Dedifferentiated amniotic fluid mesenchymal stem cell (primary cell): ENCODE measurements at regions not wholly inside any gene's neighbourhood (a gene's known extent, or its start where the extent isn't known, plus 50 kb on each side); places are given as distances from the start of the nearest gene placed in this dataset.

Source experiments
- DNase-seq: peaks from one replicate; pipeline ENCODE4 v3.0.0-alpha.2; 2016; ENCODE audit errors: extremely low spot score

DNA sequence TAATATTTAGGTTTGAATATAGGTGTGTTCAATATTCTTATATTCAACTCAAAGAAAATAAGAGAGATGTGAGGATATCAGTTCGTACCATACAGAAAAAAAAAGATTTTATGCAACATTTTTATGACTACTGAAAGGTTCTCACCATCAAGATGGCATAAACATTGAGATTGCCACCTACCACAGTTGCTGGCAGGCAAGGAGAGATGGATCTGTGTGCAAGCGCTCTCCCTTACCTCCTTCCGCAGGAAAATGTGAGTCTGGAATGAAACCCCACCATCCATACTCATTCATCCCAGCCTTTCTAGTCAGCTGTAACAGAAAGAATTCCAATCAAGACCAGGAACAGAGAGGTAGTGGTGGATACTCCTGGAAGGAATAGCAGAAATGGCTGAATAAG is 376.9 kb downstream of the PPP3CA start:
- DNase-seq, result no peak

DNA sequence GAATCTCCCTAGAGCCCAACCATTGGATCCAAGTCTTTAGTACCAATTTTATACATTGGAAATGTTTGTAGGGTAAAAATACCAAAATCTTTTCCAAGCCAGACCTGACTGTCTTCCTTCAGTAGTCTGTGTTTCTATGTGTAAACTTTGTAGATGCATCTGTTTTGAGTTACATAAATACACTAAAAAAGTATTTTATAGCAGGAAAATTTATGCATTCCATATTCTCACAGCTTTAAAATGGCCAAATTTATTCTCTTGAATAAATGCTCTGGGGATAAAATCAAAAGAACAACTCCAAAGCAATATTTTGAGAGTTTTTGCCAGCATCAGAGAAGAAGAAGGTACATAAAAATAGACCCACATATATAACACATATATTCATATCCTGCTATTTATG is 377.4 kb downstream of the PPP3CA start:
- DNase-seq, result no peak

- DNase-seq, result no peak
Observed at GRCh38 chr4:100968046-100968445, 379.3 kb downstream of the PPP3CA start.

DNA sequence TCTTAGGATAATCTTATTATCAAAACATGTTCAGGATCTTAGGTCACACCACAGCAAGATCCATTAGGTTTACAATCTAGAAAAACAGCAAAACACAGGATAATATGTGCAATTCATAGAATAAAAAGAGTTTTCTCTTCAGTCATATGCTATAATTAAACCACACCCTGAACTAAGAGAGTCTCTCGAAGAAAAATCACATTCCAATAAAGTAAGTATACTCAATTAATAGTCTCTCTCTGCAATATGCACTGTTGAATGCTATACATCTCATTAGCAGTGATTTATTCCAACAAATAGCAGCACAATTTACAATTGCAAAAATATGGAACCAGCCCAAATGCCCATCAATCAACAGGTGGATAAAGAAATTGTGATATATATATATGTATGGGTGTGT is 383.7 kb downstream of the PPP3CA start:
- DNase-seq, result no peak

DNA sequence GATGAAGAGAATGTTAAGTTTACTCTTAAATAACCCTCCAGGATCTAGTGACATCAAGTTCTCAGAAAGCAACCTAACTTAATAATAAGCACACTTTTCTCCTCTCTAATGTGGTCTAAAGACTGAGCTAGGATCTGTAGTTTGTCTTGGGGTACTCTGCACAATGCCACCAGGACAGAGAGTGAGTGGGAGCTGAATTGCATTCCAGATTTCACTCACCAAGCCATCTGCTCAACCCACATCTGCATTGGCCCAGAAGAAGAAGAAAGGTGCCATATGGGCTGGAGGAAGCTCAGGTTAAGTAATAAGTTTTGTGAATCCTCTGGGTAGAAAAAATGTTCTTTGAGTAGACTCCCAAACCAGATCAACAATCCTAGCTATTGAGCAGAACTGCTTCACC is 384.6 kb downstream of the PPP3CA start:
- DNase-seq, result no peak

DNA sequence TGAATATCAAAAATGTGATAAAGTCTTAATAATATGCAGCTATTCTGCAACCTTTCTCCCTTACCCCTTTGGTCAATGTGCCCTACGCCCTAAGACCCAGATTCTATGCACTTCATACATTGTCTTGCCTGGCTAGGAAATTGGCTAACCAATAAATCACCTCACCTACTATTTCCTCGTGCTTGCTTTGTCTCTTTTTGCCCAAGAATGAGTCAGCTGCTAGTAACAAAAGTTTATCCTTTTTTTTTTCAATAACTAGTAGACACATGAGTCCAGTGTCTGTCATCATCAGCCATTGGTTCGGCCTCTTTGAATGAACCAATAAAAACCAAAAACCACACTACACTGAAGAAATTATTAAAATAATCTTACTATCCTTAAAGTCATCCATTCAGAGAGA is 387.1 kb downstream of the PPP3CA start:
- DNase-seq, result no peak

- no peak for DNase-seq
Observed at GRCh38 chr4:100954046-100954445, 393.3 kb downstream of the PPP3CA start.

DNA sequence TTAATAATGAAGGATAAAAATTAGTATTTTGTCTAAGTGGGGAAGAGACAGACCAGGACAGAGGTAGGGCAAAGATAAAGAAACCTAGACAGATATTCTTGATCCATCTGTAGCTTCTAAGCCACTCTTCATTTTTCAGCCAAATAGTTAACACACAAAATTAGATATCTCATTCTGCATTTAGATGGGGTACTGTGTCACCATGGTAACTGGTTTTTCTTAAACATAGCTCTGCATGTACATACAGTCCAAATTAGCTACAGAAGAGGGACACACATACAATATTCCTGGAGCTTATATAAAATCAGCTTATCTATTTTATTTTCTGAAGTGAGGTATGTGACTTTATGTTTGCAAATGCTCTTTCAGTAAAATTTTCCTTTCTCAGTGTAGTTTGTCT is 393.7 kb downstream of the PPP3CA start:
- DNase-seq, result no peak

DNA sequence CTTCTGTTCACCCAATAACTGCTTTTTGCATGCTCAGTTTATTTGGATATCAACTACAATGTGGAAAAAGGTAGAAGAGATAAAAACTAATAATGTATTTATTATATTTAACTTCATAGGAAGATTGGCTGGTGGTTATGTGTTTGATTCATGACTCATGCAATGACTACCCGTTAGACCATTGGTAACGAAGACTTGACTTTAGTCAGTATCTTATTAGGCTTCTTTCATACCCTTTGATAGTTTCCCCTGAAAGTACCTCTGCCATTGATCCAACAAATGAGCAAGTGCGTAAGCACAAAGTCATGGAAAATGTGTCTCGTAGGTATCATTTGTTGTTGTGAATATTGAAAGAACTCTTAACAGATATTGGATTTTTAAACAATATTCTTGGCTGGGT is 394.7 kb downstream of the PPP3CA start:
- no peak for DNase-seq

DNA sequence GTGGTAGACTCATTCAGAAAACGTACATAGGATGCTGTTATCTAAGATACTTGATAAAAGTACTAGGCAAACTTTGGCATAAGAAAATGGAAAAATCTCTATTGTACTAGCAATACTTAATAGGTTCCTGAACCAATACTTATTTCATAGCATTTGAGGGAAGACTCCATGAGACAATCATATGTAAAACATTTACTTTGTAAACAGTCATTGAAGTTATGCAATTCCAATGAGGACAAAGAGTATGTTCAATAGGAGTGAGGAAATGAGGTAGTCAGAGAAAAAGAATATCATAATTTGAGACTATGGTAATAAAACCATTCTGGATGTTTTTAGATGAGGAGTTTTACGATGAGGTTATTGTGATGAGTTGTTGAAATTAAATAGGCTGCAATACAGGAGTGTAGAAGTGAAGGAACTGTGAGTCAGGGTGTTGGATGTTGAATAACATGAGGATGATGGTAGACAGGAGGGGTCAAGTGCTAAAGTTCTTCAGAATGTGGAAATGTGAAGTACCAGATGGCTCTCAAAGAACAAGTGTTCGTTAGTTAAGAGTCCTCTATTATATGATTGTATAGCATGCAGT is 397.9 kb downstream of the PPP3CA start:
- no peak for DNase-seq

GRCh38 chr4:100948911-100949310 is 398.4 kb downstream of the PPP3CA start:
- no peak for DNase-seq

DNA sequence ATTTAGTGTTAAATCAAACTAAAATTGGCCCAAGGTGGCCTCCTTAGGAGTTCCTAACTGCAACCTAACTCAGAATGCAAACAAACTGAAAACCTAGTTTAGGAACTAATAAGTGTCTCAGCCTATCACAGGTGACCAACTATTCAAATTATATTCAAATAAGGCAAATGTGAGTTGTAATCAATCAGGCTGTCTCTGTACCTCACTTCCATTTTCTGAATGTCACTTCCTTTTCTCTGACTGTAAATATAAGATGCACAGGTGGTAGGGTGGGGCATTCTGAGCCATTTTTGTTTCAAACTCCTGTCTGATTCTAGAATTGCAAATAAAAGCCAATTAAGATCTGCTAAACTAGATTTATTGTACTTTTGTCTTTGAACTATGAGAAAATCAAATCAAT is 401.5 kb downstream of the PPP3CA start:
- no peak for DNase-seq

DNA sequence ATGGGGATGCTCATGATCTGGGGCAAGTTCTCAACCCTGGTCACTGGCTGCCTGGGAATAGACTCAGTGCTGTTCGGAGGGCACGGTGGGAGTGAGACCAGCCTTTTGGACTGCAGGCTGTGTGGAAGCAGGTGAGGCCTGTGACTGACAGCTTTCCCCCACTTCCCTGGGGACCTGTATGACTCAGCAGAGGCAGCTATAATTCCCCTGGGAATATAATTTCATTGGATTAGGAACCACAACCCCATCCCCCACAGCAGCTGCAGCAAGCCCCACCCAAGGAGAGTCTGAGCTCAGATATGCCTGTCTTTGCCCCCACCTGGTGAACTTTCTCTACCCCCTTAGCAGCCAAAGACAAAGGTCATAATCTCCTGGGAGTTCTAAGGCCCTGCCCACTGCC is 408.6 kb downstream of the PPP3CA start:
- DNase-seq, result no peak

GRCh38 chr4:100936661-100937375 is 410.5 kb downstream of the PPP3CA start:
- no peak for DNase-seq

DNA sequence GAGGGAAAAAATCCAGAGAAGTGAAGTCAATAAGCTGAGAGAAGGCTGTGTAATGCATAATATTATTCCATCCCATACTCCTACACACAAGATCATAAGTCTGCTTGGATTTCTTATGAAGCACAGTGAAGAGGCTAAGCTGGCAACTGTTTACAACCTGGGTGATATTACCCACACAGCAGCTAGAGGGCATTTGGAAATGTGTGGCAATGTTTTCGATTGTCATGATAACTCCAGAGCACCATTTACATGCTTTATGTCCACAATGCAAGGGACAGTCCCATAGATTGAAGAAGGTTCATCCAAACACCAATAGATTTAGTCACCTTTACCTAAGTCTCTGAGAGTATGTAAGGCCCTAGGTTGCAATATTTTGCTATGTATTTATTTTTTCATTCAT is 412.2 kb downstream of the PPP3CA start:
- no peak for DNase-seq

DNA sequence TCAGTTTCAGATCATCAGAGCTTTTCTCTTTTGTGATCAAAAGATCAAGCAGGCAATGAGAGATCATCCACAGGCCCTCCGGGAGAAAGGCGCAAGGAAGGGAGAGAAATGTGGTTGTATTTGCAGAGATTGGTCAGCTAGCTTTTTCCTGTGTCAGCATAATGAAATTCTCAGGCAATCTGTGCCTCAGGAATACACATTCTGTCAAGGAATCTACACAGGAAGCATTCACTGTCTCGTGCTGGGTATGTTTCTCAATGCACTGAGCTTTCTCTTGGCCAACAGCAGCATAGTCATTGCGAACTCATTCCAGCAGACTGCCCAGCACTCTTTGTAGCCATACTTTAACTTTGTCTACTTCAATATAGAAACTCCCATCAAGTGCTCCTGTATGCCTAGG is 413.7 kb downstream of the PPP3CA start:
- no peak for DNase-seq

GRCh38 chr4:100929758-100930157 is 411.9 kb upstream of the EMCN start:
- DNase-seq, result no peak

DNA sequence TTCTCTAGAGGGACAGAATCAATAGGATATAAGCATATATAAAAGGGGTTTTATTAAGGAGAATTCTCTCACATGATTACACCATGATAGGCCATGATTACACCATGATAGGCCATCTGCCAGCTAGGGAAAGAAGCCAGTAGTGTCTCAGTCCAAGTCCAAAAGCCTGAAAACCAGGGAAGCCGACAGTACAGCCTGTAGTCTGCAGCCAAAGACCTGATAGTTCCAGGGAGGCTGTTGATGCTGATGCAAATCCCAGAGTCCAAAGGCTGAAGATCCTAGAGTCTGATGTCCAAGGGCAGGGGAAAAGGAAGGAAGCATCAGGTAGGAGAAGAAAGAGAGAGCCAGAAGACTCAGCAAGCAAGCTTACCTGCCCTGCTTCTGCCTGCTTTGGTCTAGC is 411.3 kb upstream of the EMCN start:
- DNase-seq, result no peak

DNA sequence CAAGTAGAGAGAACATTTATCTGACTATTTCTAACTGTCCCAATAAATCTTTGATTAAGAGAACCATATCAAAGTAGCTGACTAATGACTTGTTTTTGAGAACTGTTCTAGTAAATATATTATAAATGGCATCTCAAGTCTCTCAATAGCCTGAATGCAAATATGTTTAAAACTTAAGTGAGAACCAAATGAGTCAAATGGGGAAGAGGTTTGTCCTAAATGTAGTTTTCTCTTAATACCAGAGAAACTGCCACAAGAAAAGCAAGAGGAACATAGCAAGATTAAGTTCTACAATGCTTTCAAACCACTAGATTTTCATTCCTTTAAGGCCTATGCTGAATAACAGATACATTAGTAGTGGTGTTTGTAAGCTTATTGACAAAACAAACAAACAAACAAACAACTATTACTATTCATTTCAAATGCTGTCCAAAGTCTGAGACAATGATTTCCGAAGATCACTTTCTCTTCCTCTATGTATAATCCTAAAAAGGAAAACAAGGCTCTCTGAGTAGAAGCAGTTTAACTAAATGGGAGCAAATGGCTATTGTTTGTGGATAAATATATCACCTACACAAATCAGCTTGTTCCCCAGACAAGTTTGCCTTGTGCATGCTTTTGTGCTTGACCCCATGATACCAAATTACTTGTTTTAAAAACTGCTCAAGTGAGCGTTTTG is 408.4 kb upstream of the EMCN start:
- DNase-seq, result no peak

DNA sequence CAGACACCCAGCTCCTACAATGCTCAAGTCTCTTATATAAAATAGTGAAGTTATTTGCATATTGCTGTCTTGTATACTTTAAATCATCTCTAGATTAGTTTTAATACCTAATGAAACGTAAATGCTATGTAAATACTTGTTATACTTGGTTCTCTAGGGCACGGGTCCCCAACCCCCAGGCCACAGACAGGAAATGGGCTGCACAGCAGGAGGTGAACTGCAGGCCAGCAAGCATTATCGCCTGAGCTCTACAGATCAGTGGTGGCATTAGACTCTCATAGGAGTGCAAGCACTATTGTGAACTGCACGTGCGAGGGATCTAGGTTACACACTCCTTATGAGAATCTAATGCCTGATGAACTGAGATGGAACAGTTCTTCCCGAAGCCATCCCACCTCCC is 395.9 kb upstream of the EMCN start:
- no peak for DNase-seq

DNA sequence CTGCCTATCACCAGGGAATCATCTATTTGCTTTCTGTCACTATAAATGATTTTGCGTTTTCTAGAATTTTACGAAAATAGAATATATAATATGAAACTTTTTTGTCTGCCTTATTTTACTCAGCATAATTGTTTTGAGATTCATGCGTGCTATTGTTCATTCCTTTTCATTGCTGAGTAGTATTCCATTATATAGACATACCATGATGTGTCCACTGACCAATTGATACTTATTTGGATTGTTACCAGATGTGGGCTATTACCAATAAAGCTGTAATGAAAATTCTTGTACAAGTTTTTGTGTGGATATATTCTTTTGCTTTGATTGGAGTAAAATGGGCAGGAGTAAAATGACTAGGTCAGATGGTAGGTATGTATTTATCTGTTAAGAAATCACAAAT is 390.7 kb upstream of the EMCN start:
- no peak for DNase-seq

DNA sequence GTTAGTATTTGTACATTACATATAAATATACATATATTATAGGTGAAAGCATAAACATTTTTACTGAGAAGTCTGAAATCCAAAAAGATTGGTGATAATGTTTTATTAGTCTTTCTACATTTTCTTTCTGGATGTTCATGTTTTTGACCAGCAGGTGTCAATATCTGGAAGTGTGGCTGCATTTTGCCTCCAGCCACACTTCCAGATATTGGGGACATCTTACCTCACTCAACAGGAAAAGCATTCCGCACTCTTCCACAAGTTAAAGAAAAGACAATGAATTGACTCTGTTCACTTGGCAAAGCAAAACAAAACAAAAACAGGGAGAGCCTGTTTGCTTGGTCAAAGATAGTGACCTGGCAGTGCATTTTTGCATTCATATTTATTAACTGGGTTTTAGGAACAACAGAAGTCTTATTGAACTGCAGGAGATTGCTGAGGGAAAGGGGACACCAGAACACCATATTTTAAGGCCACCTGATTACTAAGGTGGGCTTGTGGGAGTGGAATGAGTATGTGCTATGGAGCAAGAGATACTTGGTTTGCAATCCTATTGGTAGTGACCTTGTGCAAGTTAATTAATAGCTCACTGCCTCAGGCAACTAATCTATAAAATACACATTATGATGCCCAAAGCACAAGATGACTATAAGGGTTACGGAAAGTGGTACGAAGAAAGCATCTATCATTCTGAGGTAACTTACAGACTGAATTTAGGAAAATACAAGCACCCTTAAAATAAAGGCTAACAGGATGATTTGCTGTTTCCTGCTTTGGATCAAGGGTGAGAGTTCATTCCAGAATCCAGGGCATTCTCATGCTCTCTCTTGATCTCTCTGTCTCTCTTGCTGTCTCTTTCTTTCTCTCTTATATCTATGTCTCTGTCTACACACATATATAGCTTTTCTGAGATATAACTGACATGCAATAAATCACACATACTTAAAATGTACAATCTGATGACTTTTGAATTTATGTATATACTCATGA is 389.9 kb upstream of the EMCN start:
- DNase-seq, result no peak
